ENCODE measurements at regions not wholly inside any gene's neighbourhood (a gene's known extent, or its start where the extent isn't known, plus 50 kb on each side); places are given as distances from the start of the nearest gene placed in this dataset.

GRCh38 chr9:81871695-81872094 lies 56.5 kb upstream of the SPATA31D4 start:
- TF ChIP-seq EZH2 (IDR thresholded peaks at IDR 0.05; ENCODE audit: borderline replicate concordance, low read depth, low read length, severe bottlenecking) (no peak), POLR2AphosphoS5 (IDR thresholded peaks at IDR 0.05; ENCODE audit: insufficient read depth, low read depth, low read length) (no peak), CTCF (IDR thresholded peaks at IDR 0.05; ENCODE audit: extremely low read depth in 1 of 2, insufficient read depth in 1 of 2, low read depth in 1 of 2, low read length in 2 of 2) (no peak), POLR2A (IDR thresholded peaks at IDR 0.05; ENCODE audit: low read depth, low read length) (no peak), JUN (IDR thresholded peaks at IDR 0.05; ENCODE audit: borderline replicate concordance, insufficient read depth, insufficient read length, low read depth) (peak; percentile 74), MYC (IDR thresholded peaks at IDR 0.05; ENCODE audit: low read depth, low read length) (no peak), FOS (IDR thresholded peaks at IDR 0.05; ENCODE audit: borderline replicate concordance, insufficient read depth, low read length) (peak; percentile 81), GATA2 (IDR thresholded peaks at IDR 0.05; ENCODE audit: insufficient read depth, insufficient read length, low read depth, low read length) (no peak)
- TF ChIP-seq, protein P1, sequence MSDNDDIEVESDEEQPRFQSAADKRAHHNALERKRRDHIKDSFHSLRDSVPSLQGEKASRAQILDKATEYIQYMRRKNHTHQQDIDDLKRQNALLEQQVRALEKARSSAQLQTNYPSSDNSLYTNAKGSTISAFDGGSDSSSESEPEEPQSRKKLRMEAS (IDR thresholded peaks at IDR 0.05; ENCODE audit: insufficient read depth, insufficient read length): no peak

All from endothelial cell of umbilical vein (primary cell).